ENCODE measurements at regions not wholly inside any gene's neighbourhood (a gene's known extent, or its start where the extent isn't known, plus 50 kb on each side); places are given as distances from the start of the nearest gene placed in this dataset.

DNA sequence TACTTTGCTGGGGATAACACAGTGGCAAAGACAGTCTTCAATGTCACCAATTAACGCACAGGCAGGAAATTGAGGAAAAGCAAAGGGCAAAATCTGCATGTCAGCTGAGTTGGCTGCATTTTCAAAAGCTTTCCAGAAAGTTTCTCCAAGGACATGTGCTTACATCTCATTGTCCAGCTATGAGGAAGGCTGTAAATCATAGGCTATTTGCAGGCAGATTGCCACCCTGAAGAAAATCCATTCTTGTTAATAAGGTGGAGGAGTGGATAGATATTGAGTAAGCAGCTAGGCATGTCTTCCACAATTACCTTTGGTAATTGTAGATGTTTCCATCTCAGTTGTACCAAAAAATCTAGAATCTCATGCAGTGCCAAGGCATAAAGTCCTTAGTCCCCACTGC, 278.0 kb upstream of the NUDT12 start:
- H2AFZ ChIP-seq (ENCODE audit: low read depth, low read length), result no peak overlapping the region
- no peaks in the 10 kb centered on the region for H3K36me3 ChIP-seq (ENCODE audit: insufficient read depth, low read length)
- no peak overlapping the region for H3K4me3 ChIP-seq (ENCODE audit: low read length)
- no peaks in the 10 kb centered on the region for H3K27me3 ChIP-seq (ENCODE audit: insufficient read depth, low read length)
- peaks cover 5% of the 10 kb centered on the region for H3K9me3 ChIP-seq (ENCODE audit: low read length)
- peaks cover 6% of the 10 kb centered on the region for H3K4me1 ChIP-seq (ENCODE audit: insufficient read depth, low read length)

DNA sequence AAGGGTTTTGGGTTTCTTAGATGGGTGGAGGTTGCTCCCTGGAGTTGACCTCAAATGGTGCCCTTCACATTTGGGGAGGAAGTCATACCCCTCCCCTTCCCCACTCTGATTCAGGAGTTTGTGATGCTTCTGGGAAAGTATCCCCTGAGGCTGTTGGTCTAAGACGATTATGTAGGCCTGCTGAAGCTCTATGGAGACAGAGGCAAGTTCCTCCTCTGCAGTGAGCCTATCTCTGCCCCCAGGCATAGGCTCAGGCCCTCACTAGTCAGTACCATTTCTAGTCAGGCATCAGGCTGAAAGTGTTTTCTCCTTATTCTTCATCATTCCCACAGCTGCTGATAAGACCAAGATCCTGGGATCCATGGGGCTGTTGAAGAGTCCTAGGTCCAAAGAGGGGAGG, 271.6 kb upstream of the NUDT12 start:
- no peak overlapping the region for H3K4me3 ChIP-seq (ENCODE audit: low read length)
- H2AFZ ChIP-seq (ENCODE audit: low read depth, low read length), result no peak overlapping the region
- no peaks in the 10 kb centered on the region for H3K27me3 ChIP-seq (ENCODE audit: insufficient read depth, low read length)
- peaks cover 5% of the 10 kb centered on the region for H3K9me3 ChIP-seq (ENCODE audit: low read length)
- H3K4me1 ChIP-seq (ENCODE audit: insufficient read depth, low read length), result peaks cover 6% of the 10 kb centered on the region
- no peaks in the 10 kb centered on the region for H3K36me3 ChIP-seq (ENCODE audit: insufficient read depth, low read length)

DNA sequence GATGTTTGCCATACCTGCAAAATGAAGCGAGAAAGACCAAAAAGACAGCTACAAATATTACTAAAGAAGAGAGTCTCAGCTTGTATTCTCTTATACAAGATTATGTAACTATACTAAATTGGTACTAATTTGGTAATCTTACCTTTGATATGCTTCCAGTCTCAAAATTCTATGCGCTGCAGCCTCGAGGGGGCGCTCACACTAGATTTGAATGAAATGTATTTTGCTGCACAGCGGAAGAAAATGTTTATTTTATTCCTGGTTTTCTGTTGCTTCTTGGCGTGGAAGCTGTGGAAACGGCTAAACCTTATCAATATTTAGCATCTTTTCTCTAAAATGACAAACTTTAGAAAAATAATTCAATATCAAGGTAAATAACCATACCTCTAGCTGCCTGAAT, 267.0 kb upstream of the NUDT12 start:
- Histone ChIP-seq H3K27me3 (ENCODE audit: insufficient read depth, low read length) (no peaks in the 10 kb centered on the region), H3K9me3 (ENCODE audit: low read length) (no peaks in the 10 kb centered on the region), H2AFZ (ENCODE audit: low read depth, low read length) (no peak overlapping the region), H3K4me1 (ENCODE audit: insufficient read depth, low read length) (no peaks in the 10 kb centered on the region), H3K4me3 (ENCODE audit: low read length) (no peak overlapping the region), H3K36me3 (ENCODE audit: insufficient read depth, low read length) (no peaks in the 10 kb centered on the region)

DNA sequence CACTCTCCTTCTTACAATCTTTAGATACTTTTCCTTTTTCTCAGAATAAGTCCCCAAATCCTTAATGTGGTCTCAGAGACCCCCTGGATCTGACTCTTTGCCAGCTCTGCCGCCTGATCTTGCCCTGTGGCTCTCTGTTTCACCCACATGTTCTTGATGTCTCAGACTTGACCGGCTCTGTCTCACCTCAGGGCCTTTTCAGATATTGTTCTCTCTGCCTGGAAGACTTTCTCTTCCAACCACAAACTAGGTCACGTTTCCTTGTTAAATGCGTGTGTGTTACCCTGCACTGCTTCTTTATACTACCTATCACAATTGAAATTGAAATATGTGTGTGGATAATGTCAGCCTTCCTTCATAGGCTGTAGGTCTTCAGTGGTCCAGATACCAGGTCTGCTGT, 265.4 kb upstream of the NUDT12 start:
- Histone ChIP-seq H3K27me3 (ENCODE audit: insufficient read depth, low read length) (no peaks in the 10 kb centered on the region), H2AFZ (ENCODE audit: low read depth, low read length) (no peak overlapping the region), H3K4me1 (ENCODE audit: insufficient read depth, low read length) (no peaks in the 10 kb centered on the region), H3K4me3 (ENCODE audit: low read length) (no peak overlapping the region), H3K36me3 (ENCODE audit: insufficient read depth, low read length) (no peaks in the 10 kb centered on the region), H3K9me3 (ENCODE audit: low read length) (no peaks in the 10 kb centered on the region)

DNA sequence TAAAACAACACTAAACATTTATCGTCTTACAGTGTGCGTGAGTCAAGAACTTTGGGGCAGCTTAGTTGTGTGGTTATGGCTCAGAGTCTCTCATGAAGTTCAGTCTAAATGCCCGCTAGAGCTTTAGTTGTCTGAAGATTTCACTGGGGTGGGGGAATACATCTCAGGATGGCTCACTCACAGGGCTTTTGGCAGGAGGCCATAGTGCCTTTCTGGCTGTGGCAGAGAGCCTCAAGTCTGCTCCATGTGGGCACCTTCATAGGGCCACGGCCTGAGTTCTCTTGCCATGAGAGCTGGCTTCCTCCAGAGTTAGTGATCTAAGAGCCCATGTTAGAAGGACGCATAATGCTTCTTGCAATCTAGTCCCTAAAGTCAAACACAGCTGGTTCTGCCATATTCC, 258.8 kb upstream of the NUDT12 start:
- no peaks in the 10 kb centered on the region for H3K4me1 ChIP-seq (ENCODE audit: insufficient read depth, low read length)
- H2AFZ ChIP-seq (ENCODE audit: low read depth, low read length), result no peak overlapping the region
- H3K27me3 ChIP-seq (ENCODE audit: insufficient read depth, low read length), result no peaks in the 10 kb centered on the region
- H3K36me3 ChIP-seq (ENCODE audit: insufficient read depth, low read length), result no peaks in the 10 kb centered on the region
- no peak overlapping the region for H3K4me3 ChIP-seq (ENCODE audit: low read length)
- H3K9me3 ChIP-seq (ENCODE audit: low read length), result no peaks in the 10 kb centered on the region

DNA sequence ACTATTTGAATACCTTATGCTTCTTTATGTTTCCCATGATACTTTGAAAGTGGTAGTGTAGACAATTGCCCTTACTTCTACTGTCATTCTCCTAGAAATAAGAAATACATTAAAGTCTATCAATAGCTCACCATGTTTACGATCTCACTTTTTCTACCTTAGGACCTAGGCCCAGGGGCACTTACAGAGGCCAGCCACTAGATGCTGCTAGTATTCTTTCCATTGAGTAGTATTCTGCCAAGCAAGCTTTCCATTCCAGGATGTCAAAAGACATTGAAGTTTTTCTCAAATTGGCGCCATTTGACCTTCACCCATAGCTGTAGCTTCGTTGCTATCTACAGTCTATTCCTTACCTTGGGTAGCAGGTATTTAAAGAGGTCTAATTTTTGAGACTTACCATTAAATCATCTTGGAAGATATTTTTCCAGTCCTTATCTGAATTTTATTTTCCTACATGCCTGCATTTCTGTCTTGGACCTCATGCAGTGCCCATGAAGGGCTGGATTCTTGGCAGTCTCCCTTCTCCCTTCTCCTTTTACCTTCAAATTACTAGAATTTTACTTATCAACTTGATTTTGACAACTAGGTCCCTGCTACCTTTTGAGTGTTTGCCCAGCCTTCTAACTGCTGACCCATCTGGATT, 246.0 kb upstream of the NUDT12 start:
- Histone ChIP-seq H3K27me3 (ENCODE audit: insufficient read depth, low read length) (no peaks in the 10 kb centered on the region), H3K36me3 (ENCODE audit: insufficient read depth, low read length) (no peaks in the 10 kb centered on the region), H2AFZ (ENCODE audit: low read depth, low read length) (no peak overlapping the region), H3K4me1 (ENCODE audit: insufficient read depth, low read length) (peaks cover 12% of the 10 kb centered on the region), H3K4me3 (ENCODE audit: low read length) (no peak overlapping the region), H3K9me3 (ENCODE audit: low read length) (no peaks in the 10 kb centered on the region)

DNA sequence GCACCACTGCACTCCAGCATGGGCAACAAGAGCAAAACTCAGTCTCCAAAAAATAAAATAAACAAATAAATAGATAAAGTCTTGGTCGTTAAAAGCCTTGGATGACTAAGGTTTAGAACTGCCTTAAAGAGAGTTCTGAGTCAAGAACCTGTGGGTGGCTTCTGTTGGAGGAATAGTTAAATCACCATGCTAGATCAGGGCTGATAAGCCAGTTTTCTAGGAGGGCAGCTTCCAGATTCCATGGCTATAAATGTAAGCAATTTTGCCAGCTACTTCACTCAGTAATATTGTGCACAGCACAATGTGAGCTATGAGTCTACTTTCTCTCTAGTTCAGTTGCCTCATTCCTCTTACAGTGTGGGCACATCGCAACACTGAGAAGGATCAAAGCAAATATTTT, 242.1 kb upstream of the NUDT12 start:
- H3K36me3 ChIP-seq (ENCODE audit: insufficient read depth, low read length), result no peaks in the 10 kb centered on the region
- H2AFZ ChIP-seq (ENCODE audit: low read depth, low read length), result no peak overlapping the region
- H3K27me3 ChIP-seq (ENCODE audit: insufficient read depth, low read length), result no peaks in the 10 kb centered on the region
- H3K4me1 ChIP-seq (ENCODE audit: insufficient read depth, low read length), result peaks cover 12% of the 10 kb centered on the region
- no peak overlapping the region for H3K4me3 ChIP-seq (ENCODE audit: low read length)
- no peaks in the 10 kb centered on the region for H3K9me3 ChIP-seq (ENCODE audit: low read length)

DNA sequence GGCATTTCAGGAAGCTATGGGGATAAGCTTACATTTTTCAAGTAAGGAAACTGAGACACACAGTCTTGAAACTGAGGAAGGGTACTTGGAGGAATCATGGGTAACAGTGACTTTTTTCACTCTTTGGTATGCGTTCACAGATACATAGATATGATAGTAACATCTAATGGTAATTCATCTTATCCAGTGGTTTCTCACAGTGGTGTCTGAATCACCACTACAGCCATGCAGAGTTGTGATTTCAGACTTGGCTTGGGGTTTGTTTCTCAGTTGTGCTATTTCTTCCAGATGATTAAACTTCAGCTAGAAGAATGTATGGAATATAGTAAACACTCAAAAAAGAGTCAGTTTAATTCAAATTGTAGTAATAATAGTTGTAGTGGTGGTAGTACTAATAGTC, 239.1 kb upstream of the NUDT12 start:
- H2AFZ ChIP-seq (ENCODE audit: low read depth, low read length), result no peak overlapping the region
- H3K4me1 ChIP-seq (ENCODE audit: insufficient read depth, low read length), result peaks cover 2% of the 10 kb centered on the region
- no peaks in the 10 kb centered on the region for H3K36me3 ChIP-seq (ENCODE audit: insufficient read depth, low read length)
- no peaks in the 10 kb centered on the region for H3K9me3 ChIP-seq (ENCODE audit: low read length)
- no peaks in the 10 kb centered on the region for H3K27me3 ChIP-seq (ENCODE audit: insufficient read depth, low read length)
- H3K4me3 ChIP-seq (ENCODE audit: low read length), result no peak overlapping the region

DNA sequence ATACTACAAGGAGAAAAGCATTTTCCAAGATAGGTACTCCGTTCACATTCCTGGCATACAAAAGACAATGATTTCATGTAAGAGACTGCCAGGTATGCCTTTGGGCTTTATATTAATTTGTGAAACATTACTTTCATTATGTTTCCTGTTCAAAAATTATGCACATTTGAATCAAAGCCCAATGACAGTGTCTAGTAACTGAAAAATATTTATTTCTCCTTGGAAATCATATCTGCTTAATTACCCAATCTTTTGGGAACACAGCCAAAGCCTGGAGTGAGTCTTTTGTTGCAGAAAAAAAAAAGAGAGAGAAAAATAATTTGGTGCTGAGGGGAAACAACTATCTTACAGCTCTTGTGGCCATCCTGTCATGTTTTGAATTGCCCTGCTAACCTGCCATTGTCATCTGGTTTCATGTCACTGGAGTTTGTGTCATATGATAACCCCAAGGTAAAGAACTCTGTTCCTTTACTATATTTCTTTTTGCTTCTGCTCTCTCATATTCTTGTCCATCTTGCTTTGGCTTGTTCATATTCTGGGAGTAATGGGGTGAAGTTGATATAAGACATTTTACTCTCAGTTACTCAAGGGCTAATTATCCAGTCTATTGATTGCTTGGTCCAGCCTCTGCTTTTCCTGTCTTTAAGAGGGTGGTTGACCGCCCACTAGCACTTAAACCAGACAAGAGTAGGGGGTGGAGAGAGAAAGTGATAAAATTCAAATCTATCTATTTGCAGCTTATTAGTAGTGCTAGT, 238.3 kb upstream of the NUDT12 start:
- Histone ChIP-seq H3K27me3 (ENCODE audit: insufficient read depth, low read length) (no peaks in the 10 kb centered on the region), H3K4me3 (ENCODE audit: low read length) (no peak overlapping the region), H3K36me3 (ENCODE audit: insufficient read depth, low read length) (no peaks in the 10 kb centered on the region), H3K4me1 (ENCODE audit: insufficient read depth, low read length) (no peaks in the 10 kb centered on the region), H3K9me3 (ENCODE audit: low read length) (no peaks in the 10 kb centered on the region), H2AFZ (ENCODE audit: low read depth, low read length) (no peak overlapping the region)

DNA sequence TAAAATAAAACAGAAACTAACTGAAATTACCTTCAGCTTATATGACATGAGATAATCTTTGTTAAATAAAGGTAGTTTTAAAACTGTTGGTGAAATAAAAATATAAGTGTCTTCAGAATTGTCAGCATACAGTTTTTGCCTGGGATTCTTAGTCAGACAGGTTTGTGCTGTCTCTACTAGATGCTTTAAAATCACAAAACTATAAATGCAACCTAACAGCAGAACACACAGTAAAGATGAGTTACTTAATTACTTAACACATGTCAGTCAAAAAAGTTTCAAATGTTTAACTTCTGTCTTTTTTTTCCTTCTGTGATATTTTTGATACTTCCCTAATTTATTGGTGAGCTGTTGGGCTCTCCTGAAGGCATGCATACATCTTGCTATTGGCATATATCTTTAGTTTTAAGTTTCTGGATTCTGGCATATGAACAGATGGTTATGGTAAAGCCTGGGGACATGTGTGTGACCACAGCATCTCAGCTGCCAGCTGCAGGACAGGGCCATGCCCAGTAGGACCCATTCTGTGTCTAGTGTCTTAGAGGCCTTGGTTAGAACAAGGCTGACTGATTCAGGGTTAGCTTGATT, 231.1 kb upstream of the NUDT12 start:
- peaks cover 10% of the 10 kb centered on the region for H3K9me3 ChIP-seq (ENCODE audit: low read length)
- H3K36me3 ChIP-seq (ENCODE audit: insufficient read depth, low read length), result no peaks in the 10 kb centered on the region
- H3K27me3 ChIP-seq (ENCODE audit: insufficient read depth, low read length), result no peaks in the 10 kb centered on the region
- H3K4me3 ChIP-seq (ENCODE audit: low read length), result no peak overlapping the region
- no peaks in the 10 kb centered on the region for H3K4me1 ChIP-seq (ENCODE audit: insufficient read depth, low read length)
- no peak overlapping the region for H2AFZ ChIP-seq (ENCODE audit: low read depth, low read length)

DNA sequence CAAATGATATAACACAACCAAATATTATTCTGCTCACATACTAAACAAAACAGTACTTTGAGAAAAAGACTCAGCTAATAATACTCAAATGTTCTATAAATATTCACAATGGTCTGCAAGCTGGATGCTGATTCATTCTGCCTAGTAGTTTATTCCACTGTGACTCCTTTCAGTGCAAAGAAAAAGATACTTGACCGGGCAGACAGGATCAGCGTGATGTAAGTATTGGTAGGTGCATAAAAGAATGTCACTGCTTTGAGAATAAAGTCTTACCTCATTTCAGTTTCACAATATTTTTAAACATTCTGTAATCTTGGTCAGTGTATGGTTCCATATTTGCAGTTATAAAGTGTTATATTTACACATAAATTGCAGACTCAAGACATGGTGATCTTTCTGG, 223.0 kb upstream of the NUDT12 start:
- H3K4me1 ChIP-seq (ENCODE audit: insufficient read depth, low read length), result no peaks in the 10 kb centered on the region

DNA sequence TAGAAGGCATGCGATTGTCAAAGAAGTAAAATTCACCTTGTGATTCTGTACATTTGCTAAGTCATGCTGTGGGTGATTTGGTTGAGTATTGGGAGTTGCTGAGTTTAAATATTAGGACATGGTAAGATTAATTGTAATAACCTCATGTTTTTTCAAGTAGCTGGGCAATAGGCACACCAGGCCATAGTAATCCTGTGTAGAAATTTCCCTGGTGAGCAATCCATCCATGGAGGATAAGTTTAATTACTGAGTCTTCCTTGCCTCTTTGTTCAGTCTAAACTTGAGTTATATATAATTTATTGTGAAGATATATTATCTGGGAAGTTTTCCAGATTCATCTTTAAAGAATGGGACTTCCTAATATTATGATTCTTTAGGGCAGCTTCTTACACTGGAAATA, 221.1 kb upstream of the NUDT12 start:
- Histone ChIP-seq H3K4me1 (ENCODE audit: insufficient read depth, low read length) (no peaks in the 10 kb centered on the region), H3K4me3 (ENCODE audit: low read length) (no peak overlapping the region), H3K36me3 (ENCODE audit: insufficient read depth, low read length) (no peaks in the 10 kb centered on the region), H3K27me3 (ENCODE audit: insufficient read depth, low read length) (no peaks in the 10 kb centered on the region), H3K9me3 (ENCODE audit: low read length) (no peaks in the 10 kb centered on the region), H2AFZ (ENCODE audit: low read depth, low read length) (no peak overlapping the region)

More for the DNA sequence above, 223.0 kb upstream of the NUDT12 start:
- Histone ChIP-seq H3K27me3 (ENCODE audit: insufficient read depth, low read length) (no peaks in the 10 kb centered on the region), H2AFZ (ENCODE audit: low read depth, low read length) (no peak overlapping the region), H3K36me3 (ENCODE audit: insufficient read depth, low read length) (no peaks in the 10 kb centered on the region), H3K4me3 (ENCODE audit: low read length) (no peak overlapping the region), H3K9me3 (ENCODE audit: low read length) (peaks cover 5% of the 10 kb centered on the region)

DNA sequence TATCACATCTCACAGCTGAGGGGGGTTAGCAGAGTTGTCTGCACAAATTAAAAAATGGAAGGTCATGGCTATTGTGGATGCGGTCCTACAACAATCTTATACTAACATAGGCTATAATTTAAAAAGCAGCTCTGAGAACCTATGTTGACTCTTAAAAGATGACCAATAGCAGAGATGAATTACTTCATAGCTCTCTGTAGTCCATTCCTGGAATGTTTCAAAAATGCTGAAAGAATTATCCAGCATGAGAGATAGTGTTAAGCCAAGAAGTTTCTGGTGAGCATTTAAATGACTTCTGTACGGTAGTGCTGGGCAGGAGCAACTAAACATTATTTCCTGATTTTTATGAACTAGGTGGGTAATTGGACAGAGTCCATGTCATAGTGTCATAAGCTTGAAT, 218.2 kb upstream of the NUDT12 start:
- Histone ChIP-seq H3K4me3 (ENCODE audit: low read length) (no peak overlapping the region), H2AFZ (ENCODE audit: low read depth, low read length) (no peak overlapping the region), H3K9me3 (ENCODE audit: low read length) (no peaks in the 10 kb centered on the region), H3K4me1 (ENCODE audit: insufficient read depth, low read length) (no peaks in the 10 kb centered on the region), H3K27me3 (ENCODE audit: insufficient read depth, low read length) (no peaks in the 10 kb centered on the region), H3K36me3 (ENCODE audit: insufficient read depth, low read length) (no peaks in the 10 kb centered on the region)

Data from neuron (in vitro differentiated cells).